Spleen (tissue), 11 donors: ENCODE measurements at regions not wholly inside any gene's neighbourhood (a gene's known extent, or its start where the extent isn't known, plus 50 kb on each side); places are given as distances from the start of the nearest gene placed in this dataset.

Experiments
- DNase-seq: peaks from one replicate; pipeline ENCODE4 v3.0.0-alpha.2; 2020
- H3K27ac ChIP-seq, 8 donors: fragments of 200-600 bp; sonication (generic) in 7 of 8; 1 replicate in 4 of 8; 2 replicates in 4 of 8; pipeline versions ENCODE4 v1.5.0 to v1.8.0; 2016 to 2021; ENCODE audit warnings: inconsistent platforms in 4 of 8, mild to moderate bottlenecking in 4 of 8, moderate library complexity in 1 of 8
- H3K27me3 ChIP-seq, 7 donors: fragments of 200-600 bp; sonication (generic) in 6 of 7; replicated peaks in 1 of 7; 1 replicate in 4 of 7; 2 replicates in 3 of 7; pipeline versions ENCODE4 v1.5.0 to v1.8.0; 2016 to 2021; ENCODE audit warnings: inconsistent platforms in 3 of 7, mild to moderate bottlenecking in 1 of 7
- H3K36me3 ChIP-seq, 6 donors: fragments of 200-600 bp; sonication (generic) in 5 of 6; 1 replicate in 4 of 6; 2 replicates in 2 of 6; pipeline versions ENCODE4 v1.5.0 to v1.8.0; 2016 to 2021; ENCODE audit warnings: inconsistent platforms in 2 of 6
- H3K4me1 ChIP-seq, 6 donors: fragments of 200-600 bp; sonication (generic) in 5 of 6; 1 replicate in 3 of 6; 2 replicates in 3 of 6; pipeline versions ENCODE4 v1.5.0 to v1.8.0; 2016 to 2021; ENCODE audit warnings: inconsistent platforms in 3 of 6
- H3K4me3 ChIP-seq, 8 donors: fragments of 200-600 bp; sonication (generic) in 7 of 8; 1 replicate in 4 of 8; 2 replicates in 4 of 8; pipeline versions ENCODE4 v1.5.0 to v1.8.0; 2016 to 2021; ENCODE audit warnings: inconsistent platforms in 4 of 8, mild to moderate bottlenecking in 4 of 8, moderate library complexity in 2 of 8
- H3K9me3 ChIP-seq, 8 donors: fragments of 200-600 bp; sonication (generic) in 7 of 8; 1 replicate in 4 of 8; 2 replicates in 4 of 8; pipeline versions ENCODE4 v1.5.0 to v1.8.0; 2016 to 2021; ENCODE audit warnings: inconsistent platforms in 4 of 8
- CTCF ChIP-seq, 11 experiments: fragments of 200-600 bp in 7 of 11; fragments of 450-650 bp in 4 of 11; sonication (generic) in 4 of 11; IDR thresholded peaks in 8 of 11; conservative IDR thresholded peaks in 3 of 11; 1 replicate in 7 of 11; 2 replicates in 4 of 11; pipeline versions ENCODE4 v1.4.0 to v1.8.0; 2016 to 2021; ENCODE audit warnings: antibody characterized with exemption in 11 of 11, inconsistent platforms in 4 of 11, mild to moderate bottlenecking in 1 of 11
- POLR2A ChIP-seq, 3 donors: fragments of 450-650 bp; IDR thresholded peaks; one replicate each; pipeline ENCODE4 v1.5.1; 2017; ENCODE audit warnings: antibody characterized with exemption in 3 of 3, mild to moderate bottlenecking in 1 of 3
- POLR2AphosphoS5 ChIP-seq, 3 donors: sonication (generic); formaldehyde crosslinking; IDR thresholded peaks; one replicate each; pipeline ENCODE4 v1.5.1; 2017; ENCODE audit warnings: antibody characterized with exemption in 3 of 3
- WGBS, 5 donors: extraction: QIAGEN DNeasy Blood & Tissue Kit in 3 of 5; methylation state at CpG; one replicate each; pipeline versions ENCODE4 v1.1.5 to v1.1.7; 2013 to 2018; 5-methylcytosine and 5-hydroxymethylcytosine counted together
- intact Hi-C: fragments of 100-400 bp; cut with DNase I; formaldehyde crosslinking; loops from one replicate; pipeline ENCODE4 v1.15.0; 2023; ENCODE audit warnings: low total_unique reads
- donor health status: healthy with polysubstance abuse.
- donor health status: DM: no; HTN: no; CAD: no; lungs with moderate emphysema.
- donor health status: DM: no; HTN: no; CAD: no.
- donor health status: Bipolar disorder and iron deficiency.
- donor health status: healthy.
- donor health status: DM: no; HTN: no; CAD: no.
- donor health status: DM: yes; HTN: yes; CAD: no.

GRCh38 chr1:95383111-95383510 is 149.1 kb downstream of the RWDD3 start:
- no peak overlapping the region for H3K27ac ChIP-seq
- no peak overlapping the region for H3K4me3 ChIP-seq
- WGBS, 5 donors, result 57 to 81% (median 69%) methylated on average over 5 of the region's 5 CpGs
- no peaks in the 10 kb centered on the region for H3K9me3 ChIP-seq
- no peaks in the 10 kb centered on the region for H3K27me3 ChIP-seq
- intact Hi-C loops, result no loop called here
- H3K36me3 ChIP-seq, result no peaks in the 10 kb centered on the region
- DNase-seq, result no peak
- no peaks in the 10 kb centered on the region for H3K4me1 ChIP-seq
- no peak for TF ChIP-seq CTCF (IDR thresholded peaks at IDR 0.05 in 8 of 11, conservative IDR thresholded peaks at IDR 0.05 in 3 of 11)
- TF ChIP-seq POLR2AphosphoS5 (IDR thresholded peaks at IDR 0.05), result no peak
- TF ChIP-seq POLR2A (IDR thresholded peaks at IDR 0.05), result no peak

GRCh38 chr1:95384567-95384966 is 150.6 kb downstream of the RWDD3 start:
- intact Hi-C loops, result no loop called here
- H3K9me3 ChIP-seq, result no peaks in the 10 kb centered on the region
- no peak for DNase-seq
- H3K4me3 ChIP-seq, result no peak overlapping the region
- no peaks in the 10 kb centered on the region for H3K36me3 ChIP-seq
- whole genome bisulfite sequencing, 5 donors, result 22 to 45% (median 26%) methylated on average over 2 to 3 of the region's 3 CpGs
- H3K27ac ChIP-seq, result no peak overlapping the region
- no peaks in the 10 kb centered on the region for H3K27me3 ChIP-seq
- no peaks in the 10 kb centered on the region for H3K4me1 ChIP-seq
- no peak for TF ChIP-seq CTCF (IDR thresholded peaks at IDR 0.05 in 8 of 11, conservative IDR thresholded peaks at IDR 0.05 in 3 of 11)

GRCh38 chr1:95386371-95386770 is 152.4 kb downstream of the RWDD3 start:
- no peak overlapping the region for H3K27ac ChIP-seq
- no peak for DNase-seq
- H3K36me3 ChIP-seq, result no peaks in the 10 kb centered on the region
- no peaks in the 10 kb centered on the region for H3K4me1 ChIP-seq
- no peak overlapping the region for H3K4me3 ChIP-seq
- H3K27me3 ChIP-seq, result no peaks in the 10 kb centered on the region
- 43 to 91% (median 86%) methylated on average over 1 of the region's 1 CpG for WGBS, 5 donors
- H3K9me3 ChIP-seq, result no peaks in the 10 kb centered on the region
- TF ChIP-seq POLR2AphosphoS5 (IDR thresholded peaks at IDR 0.05) (no peak), POLR2A (IDR thresholded peaks at IDR 0.05) (no peak), CTCF (IDR thresholded peaks at IDR 0.05 in 8 of 11, conservative IDR thresholded peaks at IDR 0.05 in 3 of 11) (no peak)
- intact Hi-C loops, result no loop called here

- TF ChIP-seq CTCF (IDR thresholded peaks at IDR 0.05 in 8 of 11, conservative IDR thresholded peaks at IDR 0.05 in 3 of 11) (no peak), POLR2A (IDR thresholded peaks at IDR 0.05) (no peak), POLR2AphosphoS5 (IDR thresholded peaks at IDR 0.05) (no peak)
- DNase-seq, result no peak
- WGBS, 5 donors, result 68 to 81% (median 76%) methylated on average over 5 of the region's 5 CpGs
- no peaks in the 10 kb centered on the region for H3K9me3 ChIP-seq
- no peaks in the 10 kb centered on the region for H3K36me3 ChIP-seq
- H3K27me3 ChIP-seq, result no peaks in the 10 kb centered on the region
- no peak overlapping the region for H3K27ac ChIP-seq
- no peak overlapping the region for H3K4me3 ChIP-seq
- no peaks in the 10 kb centered on the region for H3K4me1 ChIP-seq
- intact Hi-C loops, result no loop called here
Measured at GRCh38 chr1:95386915-95387314, 152.9 kb downstream of the RWDD3 start.
